ENCODE measurements at regions not wholly inside any gene's neighbourhood (a gene's known extent, or its start where the extent isn't known, plus 50 kb on each side); places are given as distances from the start of the nearest gene placed in this dataset.
A peak's percentile ranks its signal among the peaks of the same experiment; 100 is the strongest.
"Not testable (repeated sequence)": the region's sequence is repeated elsewhere in the genome, so short reads cannot be mapped to it uniquely, and the experiment has no call there.

DNA sequence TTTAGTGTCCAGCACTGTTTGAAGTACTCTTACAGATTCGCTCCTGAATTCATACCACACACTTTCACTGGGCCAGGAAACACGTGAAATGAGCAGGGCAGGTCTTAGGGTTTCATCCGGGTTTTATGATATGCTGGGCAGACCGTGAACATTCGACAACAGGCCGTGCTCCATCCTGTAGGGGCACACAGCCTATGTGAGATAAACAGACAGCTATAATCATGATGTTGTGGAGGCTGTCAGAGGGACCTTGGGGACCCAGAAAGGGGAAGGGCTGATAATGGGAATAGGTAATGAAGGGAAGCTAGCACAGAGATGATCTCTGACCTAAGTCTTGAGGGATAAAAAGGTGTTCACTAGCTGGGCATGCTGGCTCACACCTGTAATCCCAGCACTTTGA lies 110.4 kb downstream of the RIN2 start:
- DNase-seq (ENCODE audit: low spot score) = no peak

DNA sequence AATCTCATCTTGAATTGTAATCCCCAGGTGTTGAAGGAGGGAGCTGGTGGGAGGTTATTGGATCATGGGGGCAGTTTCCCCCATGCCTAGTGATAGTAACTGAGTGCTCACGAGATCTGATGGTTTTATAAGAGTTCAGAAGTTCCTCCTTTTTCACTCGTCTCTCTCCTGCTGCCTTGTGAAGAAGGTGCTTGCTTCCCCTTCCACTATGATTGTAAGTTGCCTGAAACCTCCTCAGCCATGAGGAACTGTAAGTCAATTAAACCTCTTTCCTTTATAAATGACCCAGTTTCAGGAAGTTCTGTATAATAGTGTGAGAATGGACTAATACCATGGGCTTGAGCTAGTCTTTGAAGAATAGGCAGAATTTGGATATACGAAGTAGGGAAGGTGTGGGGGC lies 113.9 kb downstream of the RIN2 start:
- no peak for DNase-seq (ENCODE audit: low spot score)

DNA sequence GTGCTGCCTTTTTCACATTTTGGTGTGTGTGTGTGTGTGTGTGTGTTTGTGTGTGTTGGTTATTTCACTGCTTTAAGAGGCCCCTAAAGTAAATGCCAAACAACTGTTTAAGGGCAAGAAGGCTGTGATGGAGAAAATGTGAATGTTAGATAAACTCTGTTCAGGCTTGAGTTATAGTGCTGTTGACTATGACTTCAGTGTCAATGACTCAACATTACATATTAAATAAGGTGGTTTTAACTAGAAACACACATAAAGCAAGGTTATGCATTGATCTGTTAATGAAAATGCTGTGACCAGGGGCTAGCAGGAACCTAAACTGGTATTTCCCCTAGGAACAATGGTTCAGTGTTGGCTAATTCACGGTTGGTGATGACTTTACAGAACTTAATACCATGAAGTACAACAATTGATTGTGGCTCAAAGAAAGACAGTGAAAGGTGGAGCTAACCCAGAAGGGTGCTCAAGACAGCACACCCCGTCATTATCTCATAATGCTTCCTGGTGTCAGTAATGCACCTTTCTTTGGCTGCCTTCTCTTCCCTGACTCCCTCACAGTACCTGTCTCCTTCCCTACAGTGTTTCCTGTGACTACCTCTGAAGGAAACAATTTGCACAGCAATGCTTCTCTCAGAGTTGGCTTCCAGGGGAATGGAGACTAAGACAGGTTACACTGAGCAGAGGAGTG lies 116.1 kb downstream of the RIN2 start:
- DNase-seq (ENCODE audit: low spot score) = no peak

DNA sequence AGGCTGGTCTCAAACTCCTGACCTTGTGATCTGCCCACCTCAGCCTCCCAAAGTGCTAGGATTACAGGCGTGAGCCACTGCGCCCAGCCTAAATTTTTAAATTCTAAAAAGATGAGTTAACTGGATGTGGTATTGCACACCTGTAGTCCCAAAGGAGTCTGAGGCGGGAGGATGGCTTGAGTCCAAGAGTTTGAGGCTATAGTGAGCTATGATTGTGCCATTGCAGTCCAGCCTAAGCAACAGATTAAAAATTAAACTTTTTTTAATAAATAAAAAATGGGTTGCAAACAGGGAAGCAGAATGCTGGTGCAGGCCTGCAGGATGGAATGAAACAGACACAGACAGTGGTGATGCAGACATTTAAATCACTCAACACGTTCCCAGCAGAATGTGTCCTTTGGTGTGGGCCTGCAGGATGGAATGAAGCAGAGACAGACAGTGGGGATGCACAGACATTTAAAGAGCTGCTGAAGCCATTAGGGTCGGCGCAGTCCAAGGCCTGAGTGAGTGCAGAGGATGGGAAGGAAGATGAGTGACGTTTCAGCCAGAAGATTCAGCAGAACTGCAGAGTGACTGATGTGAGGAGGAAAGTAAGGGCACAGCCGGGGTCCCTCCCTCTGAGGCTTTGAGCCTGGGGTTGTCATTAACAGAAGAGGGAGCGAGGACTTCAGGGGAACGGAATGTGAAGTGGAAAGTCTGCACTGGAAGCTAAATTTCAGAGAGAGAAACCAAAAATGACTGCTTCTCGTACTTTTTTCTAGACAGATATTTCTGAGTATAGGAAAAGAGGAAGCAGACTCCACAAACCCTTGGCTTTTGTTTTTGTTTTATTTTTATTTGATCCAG lies 117.5 kb downstream of the RIN2 start:
- DNase-seq (ENCODE audit: low spot score) = no peak

DNA sequence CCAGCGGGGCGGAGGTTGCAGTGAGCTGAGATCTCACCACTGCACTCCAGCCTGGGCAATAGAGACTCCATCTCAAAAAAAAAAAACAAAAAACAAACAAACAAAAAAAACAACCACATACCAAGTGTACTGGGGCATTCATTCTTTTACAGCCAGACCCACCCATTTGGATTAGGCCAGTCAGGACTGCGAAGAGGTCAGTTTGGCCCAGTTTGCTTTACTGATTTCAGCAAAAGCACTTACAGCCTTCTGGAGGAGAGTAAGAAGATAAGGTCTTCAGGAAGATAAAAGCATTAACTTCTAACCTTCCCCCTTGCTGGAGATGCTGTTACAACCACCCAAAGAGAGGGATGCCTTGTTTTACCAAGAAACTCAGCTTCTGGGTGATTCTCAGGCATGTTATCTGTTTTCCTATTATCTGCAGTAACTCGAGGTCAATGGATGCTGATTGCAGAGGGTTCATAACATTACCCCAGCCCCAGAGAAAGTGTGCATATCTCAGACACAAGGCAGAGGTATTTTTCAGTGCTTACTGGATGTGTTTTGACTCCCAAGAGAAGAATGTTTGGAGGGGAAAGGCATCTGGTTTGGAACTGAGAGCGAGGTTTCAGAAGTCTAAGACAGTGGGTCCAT lies 118.9 kb downstream of the RIN2 start:
- no peak for DNase-seq (ENCODE audit: low spot score)

DNA sequence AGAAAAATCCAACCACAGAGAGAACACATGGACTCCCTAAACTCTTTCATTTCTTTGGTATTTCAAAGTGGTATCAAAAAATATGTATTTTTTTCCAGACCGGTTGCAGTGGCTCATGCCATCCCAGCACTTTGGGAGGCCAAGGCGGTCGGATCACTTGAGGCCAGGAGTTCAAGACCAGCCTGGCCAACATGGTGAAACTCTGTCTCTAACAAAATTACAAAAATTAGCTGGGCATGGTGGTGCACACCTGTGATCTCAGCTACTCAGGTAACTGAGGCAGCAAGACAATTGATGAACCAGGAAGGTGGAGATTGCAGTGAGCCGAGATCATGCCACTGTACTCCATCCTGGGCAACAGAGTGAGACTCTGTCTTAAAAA lies 121.8 kb downstream of the RIN2 start:
- DNase-seq (ENCODE audit: low spot score) = not testable (repeated sequence)

DNA sequence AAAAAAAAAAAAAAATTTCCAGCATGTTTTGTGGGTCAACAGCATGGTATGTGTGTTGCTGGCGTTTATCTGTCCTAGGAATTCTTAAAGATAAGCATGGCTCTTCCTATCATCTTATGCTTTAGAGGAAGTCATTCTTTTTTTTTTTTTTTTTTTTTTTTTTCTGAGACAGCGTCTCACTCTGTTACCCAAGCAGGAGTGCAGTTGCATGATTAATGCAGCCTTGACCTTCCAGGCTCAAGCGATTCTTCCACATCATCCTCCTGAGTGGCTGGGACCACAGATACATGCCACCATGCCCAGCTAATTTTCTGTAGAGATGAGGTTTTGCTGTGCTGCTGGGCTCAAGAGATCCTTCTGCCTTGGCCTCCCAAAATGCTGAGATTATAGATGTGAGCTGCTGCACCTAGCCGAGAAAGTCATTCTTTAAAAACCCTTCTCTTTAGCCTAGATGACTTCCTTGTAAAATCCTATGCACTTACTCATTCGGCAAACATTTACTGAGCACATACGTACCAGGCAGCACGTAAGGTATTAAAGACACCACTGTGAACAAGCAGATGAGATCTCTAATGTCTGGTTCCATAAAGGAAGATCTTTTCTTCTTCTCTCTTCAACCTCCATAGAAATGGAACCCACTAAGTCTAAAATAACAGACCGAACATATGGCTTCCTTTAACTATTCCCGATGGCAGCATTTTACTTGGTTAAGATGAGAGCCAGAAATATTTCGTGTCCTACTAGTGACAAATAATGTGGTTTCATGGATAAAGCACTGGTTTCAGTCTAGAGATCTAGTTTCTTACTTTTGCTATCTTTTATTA lies 122.4 kb downstream of the RIN2 start:
- DNase-seq (ENCODE audit: low spot score) = peak; percentile 62

DNA sequence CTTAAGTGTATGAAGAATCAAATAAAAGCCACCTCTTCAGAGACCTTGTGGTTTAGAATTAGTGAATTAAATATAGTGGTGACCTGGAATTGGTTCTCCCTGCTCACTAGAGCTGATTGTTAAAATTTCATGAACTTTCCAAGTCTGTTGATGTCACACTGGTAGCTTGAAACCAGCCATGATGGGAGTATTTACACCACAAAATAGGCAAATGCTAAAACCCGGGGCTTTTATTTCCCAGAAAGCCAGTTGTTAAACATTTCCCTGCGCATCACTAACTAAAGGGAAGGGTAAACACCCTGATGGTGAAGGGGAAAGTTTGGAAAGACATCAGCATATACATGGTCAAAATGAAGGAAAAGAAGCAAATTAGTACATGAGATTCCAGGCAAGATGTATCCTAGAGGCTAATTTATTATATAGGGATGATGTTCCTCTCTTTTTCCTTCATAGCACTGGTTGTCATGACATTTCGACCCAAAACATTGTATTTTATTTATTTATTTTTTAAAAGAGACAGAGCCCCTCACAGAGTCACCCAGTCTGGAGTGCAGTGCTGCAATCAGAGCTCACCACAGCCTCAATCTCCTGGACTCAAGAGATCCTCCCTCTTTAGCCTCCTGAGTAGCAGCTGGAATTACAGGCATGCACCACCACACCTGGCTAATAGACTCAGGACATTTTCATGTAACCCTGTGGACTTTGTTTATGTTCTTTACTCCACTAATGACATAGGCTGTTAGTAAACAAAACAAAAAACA lies 123.2 kb downstream of the RIN2 start:
- DNase-seq (ENCODE audit: low spot score) = no peak

DNA sequence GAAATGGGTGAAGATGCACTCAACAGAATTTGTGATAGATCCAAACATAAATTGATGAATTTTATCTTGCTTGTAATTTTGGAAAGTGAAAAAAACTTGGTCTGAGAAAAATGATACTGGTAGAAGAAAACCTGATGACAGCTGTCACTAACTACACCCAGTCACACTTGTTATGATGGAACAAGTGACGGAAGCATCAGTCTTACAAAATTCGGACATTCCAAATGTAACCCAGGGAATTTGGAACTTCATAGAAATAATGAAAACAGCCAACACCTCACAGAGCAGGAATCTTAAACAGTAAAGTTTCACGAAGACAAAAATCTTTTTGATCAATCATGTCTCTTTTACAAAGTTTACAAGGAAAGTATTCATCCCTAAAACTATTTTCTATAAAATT lies 123.9 kb downstream of the RIN2 start:
- DNase-seq (ENCODE audit: low spot score) = no peak

DNA sequence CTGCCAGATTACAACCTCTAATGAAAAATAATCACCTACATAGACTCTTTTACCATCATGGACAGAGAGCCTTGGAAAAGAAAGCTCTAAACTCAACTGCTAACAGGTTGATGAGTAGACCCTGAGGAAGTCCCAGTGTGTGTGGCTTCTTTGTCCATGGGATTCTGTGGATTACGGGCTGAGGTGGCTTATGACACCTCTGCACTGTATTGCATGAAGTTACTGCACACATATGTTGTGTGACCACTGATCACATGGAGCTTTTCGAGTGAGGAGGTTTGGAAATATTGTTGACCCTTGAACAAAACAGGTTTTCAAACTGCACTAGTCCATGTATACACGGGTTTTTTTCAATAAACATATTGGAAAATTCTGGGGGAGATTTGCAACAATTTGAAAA lies 124.4 kb downstream of the RIN2 start:
- DNase-seq (ENCODE audit: low spot score) = no peak

DNA sequence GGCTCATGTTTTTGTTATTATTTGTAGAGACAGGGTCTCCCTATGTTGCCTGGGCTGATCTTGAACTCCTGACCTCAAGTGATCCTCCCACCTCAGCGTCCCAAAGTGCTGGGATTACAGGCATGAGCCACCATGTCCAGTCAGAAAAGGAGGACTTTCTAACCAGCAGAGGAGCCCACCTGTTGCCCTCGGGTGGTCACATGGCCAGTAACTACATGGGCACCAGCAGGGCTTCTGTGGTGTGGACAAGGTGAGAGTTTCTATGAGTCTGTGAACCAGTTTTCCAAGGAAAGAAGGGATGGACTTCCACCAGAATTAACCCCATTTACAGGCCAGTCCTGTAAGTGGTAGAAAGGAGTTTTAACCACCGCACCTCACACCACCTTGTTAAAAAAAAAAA lies 125.4 kb downstream of the RIN2 start:
- DNase-seq (ENCODE audit: low spot score) = no peak

DNA sequence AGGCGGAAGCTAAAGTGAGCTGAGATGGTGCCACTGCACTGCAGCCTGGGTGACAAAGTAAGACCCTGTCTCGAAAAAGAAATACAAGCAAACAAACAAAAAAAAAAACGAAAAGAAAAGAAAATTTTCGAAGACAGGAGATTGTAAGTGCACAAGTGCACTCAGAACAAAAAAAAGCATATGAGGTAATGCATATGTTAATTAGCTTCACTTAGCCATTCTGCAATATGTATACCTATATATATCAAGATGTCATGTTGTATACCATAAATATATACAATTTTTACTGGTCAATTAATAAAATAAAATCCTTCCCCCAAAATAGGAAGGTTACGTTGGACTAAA lies 127.5 kb downstream of the RIN2 start:
- no peak for DNase-seq (ENCODE audit: low spot score)

DNA sequence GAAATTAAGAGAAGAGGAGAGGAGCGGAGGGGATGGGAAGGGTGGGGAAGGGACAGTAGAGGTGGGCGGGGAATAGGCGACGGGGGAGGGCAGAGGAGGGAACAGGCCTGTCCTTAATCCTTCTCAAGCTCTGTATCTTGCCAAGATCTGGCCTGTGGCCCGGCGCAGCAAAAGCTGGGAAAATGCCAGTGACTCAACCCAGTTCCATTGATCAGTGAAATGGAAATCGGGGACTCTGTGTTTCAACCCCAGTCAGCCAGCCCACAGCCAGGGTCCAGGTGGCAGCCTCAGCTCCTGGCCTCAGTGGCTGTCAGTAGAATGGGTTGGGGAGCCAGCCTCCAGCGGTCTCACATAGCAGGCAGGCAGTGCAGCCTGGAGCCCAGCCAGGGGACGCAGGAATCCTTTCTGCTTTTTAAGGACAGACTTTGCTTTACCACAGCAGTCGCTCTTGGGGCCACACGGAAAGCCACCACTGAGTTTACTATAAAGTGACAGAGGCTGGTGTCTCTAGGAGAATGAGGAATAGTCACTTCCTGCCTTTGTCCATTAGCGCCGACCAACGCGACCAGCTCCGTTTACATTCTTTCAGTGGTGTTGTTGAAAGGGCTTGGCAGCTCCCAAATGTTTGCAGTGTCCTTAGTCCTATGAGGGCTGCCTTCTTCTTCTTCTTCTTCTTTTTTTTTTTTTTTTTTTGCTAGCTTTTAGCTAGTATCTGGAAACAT lies 128.0 kb downstream of the RIN2 start:
- peak; percentile 74 for DNase-seq (ENCODE audit: low spot score)

DNA sequence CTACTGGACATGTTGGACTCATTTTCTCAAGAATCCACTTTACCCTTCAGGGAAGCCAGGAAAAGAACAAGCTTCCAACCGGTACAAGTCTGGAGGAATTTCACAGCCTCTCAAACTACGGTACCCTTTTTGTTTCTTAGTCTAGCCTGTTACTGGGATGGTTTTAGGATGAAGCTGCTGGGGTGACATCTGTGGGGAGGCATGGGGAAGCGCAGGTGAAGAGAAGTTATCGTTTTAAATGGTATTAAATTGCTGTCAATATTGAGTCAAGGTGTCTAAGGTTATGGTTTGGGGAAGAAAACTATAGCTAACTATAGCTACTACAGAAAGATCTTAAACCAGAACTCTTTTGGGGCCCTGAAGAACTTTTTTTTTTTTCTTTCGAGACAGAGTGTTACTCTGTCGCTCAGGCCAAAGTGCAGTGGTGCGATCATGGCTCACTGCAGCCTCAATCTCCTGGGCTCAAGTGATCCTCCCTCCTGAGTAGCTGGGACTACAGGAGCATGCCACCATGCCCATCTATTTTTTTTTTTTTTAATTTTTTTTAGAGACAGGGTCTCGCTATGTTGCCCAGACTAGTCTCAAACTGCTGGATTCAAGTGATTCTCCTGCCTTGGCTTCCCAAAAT lies 128.7 kb downstream of the RIN2 start:
- no peak for DNase-seq (ENCODE audit: low spot score)

DNA sequence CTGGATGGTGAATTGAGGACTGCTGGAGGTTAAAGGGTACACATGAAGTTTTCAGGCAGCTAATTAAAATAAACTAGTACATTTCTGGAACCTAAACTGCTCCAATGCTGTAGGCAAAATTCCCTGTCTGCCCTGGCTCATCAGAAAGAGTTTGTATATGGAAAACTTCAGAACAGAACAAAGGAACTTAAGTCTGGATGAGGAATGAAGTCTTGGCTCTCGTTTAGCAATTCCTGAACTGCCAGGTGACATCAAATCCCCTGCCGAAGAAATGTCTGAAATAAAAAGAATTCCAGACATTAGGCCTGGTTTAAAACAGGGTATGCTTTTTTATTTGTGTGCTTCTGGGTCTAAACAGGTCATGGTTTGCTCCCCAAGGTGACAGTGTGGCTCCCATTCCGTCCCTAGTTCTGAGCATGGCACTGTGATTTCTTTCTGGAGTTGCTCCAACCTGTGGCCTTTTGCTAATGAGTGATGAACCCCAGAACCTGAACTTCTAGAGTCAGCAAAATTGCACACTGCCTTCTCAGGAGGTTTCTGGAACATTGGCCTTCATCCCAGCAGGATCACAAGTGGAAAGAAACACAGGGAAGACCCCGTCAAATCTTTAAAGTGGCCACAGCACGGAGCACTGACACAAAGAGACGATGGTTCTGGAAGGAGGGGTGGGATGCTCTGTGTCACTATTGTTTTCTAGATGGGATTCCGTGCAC lies 129.4 kb upstream of the NAA20 start:
- no peak for DNase-seq (ENCODE audit: low spot score)

DNA sequence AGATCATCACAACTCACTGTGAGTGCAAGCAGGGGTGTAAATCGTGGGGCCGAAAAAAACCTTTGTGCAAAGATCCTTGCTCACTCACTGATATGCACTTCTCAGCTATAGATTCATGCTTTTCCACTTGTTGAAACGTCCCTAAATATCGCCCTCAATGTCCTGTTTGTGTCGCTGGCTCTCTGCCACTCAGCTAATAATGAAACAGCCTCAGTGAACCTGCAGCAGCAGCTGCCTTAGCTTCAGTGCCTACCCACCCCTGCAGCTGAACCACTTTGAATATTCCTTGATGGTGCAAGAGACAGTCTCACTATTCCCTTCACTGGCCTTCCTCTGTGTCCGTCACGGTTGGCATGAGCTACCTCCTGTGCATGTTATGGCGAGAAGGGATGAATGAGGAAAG lies 128.9 kb upstream of the NAA20 start:
- no peak for DNase-seq (ENCODE audit: low spot score)

DNA sequence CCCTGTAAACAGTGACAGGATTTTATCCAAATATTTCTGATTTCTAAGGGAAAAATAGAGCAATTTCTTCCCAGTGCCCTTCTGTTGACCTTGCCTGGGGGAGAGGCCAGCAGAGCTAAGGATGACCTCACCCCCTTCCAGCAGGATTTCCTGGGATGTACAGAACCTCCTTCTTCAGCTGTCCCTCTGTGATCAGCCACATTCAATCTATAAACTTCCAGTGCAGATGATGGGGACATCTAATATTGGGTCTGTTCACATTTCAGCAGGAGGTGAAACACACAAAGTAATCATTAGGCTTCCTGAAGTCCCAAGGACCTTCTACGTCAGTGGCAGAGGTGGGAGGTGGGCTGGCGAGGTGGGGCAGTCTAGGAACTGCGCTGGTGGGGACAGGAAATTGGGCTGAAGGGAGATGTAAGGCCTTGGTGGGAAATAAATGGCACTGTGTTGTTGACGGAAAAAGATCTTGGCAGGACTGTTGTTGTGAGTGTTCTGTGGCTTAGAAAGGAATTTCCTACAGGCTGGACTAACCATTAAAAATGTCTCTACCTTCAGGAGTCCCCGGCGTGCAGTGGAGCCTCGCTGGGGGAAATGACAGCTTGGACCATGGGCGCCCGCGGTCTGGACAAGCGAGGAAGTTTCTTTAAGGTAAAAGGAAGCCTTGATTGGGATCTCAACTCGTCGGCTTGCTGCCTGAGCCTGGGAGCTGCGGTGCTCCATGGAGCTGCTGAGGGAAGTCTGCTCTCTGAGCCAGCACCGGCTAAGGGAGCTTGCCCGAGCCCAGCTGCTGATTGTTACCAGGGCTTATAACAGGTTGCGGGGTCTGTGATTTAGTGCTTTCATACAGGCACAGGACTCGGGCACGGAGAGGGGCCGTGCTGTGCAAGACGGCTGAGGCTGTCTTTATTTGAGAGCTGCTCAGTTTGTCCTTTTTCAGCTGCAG lies 127.9 kb upstream of the NAA20 start:
- DNase-seq (ENCODE audit: low spot score) = peak; percentile 79

DNA sequence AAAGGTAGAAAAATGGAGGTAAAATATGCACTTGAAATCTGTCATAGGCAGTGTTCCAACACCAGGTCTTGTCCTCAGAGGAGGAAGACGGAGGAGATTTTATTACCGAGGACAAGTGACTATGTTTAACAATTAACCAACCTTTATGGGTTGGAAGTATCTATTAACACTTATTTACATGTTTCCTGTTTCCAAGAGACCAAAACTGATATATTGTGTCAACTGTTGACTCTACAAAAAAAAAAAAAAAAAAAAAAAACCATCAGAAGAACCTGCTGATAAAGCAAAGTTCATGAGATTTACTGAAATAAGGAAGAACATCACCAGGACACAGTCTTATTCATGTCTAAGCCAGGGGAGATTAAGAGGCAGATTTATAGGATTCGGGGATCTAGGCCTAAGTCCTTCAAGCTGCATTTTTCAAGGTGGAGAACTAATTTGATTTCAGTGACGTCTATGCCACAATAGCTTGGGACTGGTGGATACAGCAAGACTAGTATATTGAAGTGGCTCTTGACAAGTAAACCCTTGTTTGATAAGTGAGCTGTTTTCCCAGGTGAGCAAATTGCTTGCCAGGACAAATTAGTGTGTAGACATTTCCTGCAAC lies 126.6 kb upstream of the NAA20 start:
- no peak for DNase-seq (ENCODE audit: low spot score)

Measured in H4 (cell line).